ENCODE measurements at regions not wholly inside any gene's neighbourhood (a gene's known extent, or its start where the extent isn't known, plus 50 kb on each side); places are given as distances from the start of the nearest gene placed in this dataset.

- H3K27me3 ChIP-seq (replicated peaks) = no peaks in the 10 kb centered on the region
- H3K36me3 ChIP-seq (replicated peaks) = no peaks in the 10 kb centered on the region
- DNase-seq = no peak
- in situ Hi-C loops (cut with HindIII; ENCODE audit: low pct_ligation_motif_present, low sequenced_read_pairs) = no loop called here
- no peak for TF ChIP-seq CTCF (IDR thresholded peaks at IDR 0.05; ENCODE audit: low read depth, low read length, missing control alignments)
- no peak overlapping the region for H3K4me3 ChIP-seq (ENCODE audit: low read depth, low read length)
- no peak overlapping the region for H3K27ac ChIP-seq
Observed at GRCh38 chr3:73805435-73805834, 180.7 kb upstream of the PDZRN3 start.

- no peak overlapping the region for H3K27ac ChIP-seq
- H3K27me3 ChIP-seq (replicated peaks) = no peaks in the 10 kb centered on the region
- DNase-seq = no peak
- H3K36me3 ChIP-seq (replicated peaks) = no peaks in the 10 kb centered on the region
- no peak overlapping the region for H3K4me3 ChIP-seq (ENCODE audit: low read depth, low read length)
- in situ Hi-C loops (cut with HindIII; ENCODE audit: low pct_ligation_motif_present, low sequenced_read_pairs) = no loop called here
- no peak for TF ChIP-seq CTCF (IDR thresholded peaks at IDR 0.05; ENCODE audit: low read depth, low read length, missing control alignments)
Observed at GRCh38 chr3:73804204-73804603, 179.5 kb upstream of the PDZRN3 start.

- DNase-seq = no peak
- H3K36me3 ChIP-seq (replicated peaks) = no peaks in the 10 kb centered on the region
- H3K27me3 ChIP-seq (replicated peaks) = no peaks in the 10 kb centered on the region
- TF ChIP-seq CTCF (IDR thresholded peaks at IDR 0.05; ENCODE audit: low read depth, low read length, missing control alignments) = no peak
- H3K27ac ChIP-seq = no peak overlapping the region
- in situ Hi-C loops (cut with HindIII; ENCODE audit: low pct_ligation_motif_present, low sequenced_read_pairs) = no loop called here
- H3K4me3 ChIP-seq (ENCODE audit: low read depth, low read length) = no peak overlapping the region
Observed at GRCh38 chr3:73801444-73801843, 176.7 kb upstream of the PDZRN3 start.

GRCh38 chr3:73797311-73797710, 172.6 kb upstream of the PDZRN3 start:
- in situ Hi-C loops (cut with HindIII; ENCODE audit: low pct_ligation_motif_present, low sequenced_read_pairs) = no loop called here
- no peak overlapping the region for H3K27ac ChIP-seq
- no peak for TF ChIP-seq CTCF (IDR thresholded peaks at IDR 0.05; ENCODE audit: low read depth, low read length, missing control alignments)

GRCh38 chr3:73796382-73796781, 171.6 kb upstream of the PDZRN3 start:
- TF ChIP-seq CTCF (IDR thresholded peaks at IDR 0.05; ENCODE audit: low read depth, low read length, missing control alignments) = no peak
- Histone ChIP-seq H3K27ac (no peak overlapping the region), H3K4me3 (ENCODE audit: low read depth, low read length) (no peak overlapping the region), H3K27me3 (replicated peaks) (no peaks in the 10 kb centered on the region), H3K36me3 (replicated peaks) (no peaks in the 10 kb centered on the region)
- in situ Hi-C loops (cut with HindIII; ENCODE audit: low pct_ligation_motif_present, low sequenced_read_pairs) = no loop called here
- DNase-seq = no peak

More at GRCh38 chr3:73797311-73797710, 172.6 kb upstream of the PDZRN3 start:
- no peaks in the 10 kb centered on the region for H3K27me3 ChIP-seq (replicated peaks)
- no peak for DNase-seq
- no peaks in the 10 kb centered on the region for H3K36me3 ChIP-seq (replicated peaks)
- no peak overlapping the region for H3K4me3 ChIP-seq (ENCODE audit: low read depth, low read length)

GRCh38 chr3:73791356-73791755, 166.6 kb upstream of the PDZRN3 start:
- TF ChIP-seq CTCF (IDR thresholded peaks at IDR 0.05; ENCODE audit: low read depth, low read length, missing control alignments) = no peak
- in situ Hi-C loops (cut with HindIII; ENCODE audit: low pct_ligation_motif_present, low sequenced_read_pairs) = no loop called here
- H3K27ac ChIP-seq = no peak overlapping the region
- H3K4me3 ChIP-seq (ENCODE audit: low read depth, low read length) = no peak overlapping the region
- no peaks in the 10 kb centered on the region for H3K27me3 ChIP-seq (replicated peaks)
- DNase-seq = no peak
- H3K36me3 ChIP-seq (replicated peaks) = no peaks in the 10 kb centered on the region

Measured in brain microvascular endothelial cell (primary cell).